HT1080 (cell line): ENCODE measurements at regions not wholly inside any gene's neighbourhood (a gene's known extent, or its start where the extent isn't known, plus 50 kb on each side); places are given as distances from the start of the nearest gene placed in this dataset.

ENCODE experiments used
- DNase-seq: peaks from one replicate; pipeline ENCODE4 v3.0.0-alpha.2; 2015; ENCODE audit warnings: low read depth

DNA sequence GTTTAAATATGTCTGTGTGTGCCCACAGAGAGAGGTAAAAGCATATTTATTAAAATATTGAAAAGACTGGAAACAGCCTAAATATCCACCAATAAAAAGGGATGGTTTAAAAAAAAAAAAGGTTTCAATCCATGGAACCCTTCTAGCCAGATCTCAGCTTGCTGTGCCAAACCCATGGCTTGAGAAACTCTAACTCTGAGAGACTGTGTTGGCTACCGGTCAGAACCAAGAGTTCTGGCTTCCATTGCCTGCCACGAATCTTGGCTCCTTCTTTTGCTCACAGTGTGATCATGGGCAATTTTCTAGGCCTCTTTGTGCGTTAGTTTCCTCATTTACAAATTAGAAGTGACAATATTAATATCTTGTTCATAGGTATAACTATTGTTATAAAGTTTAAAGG, 201.3 kb upstream of the IRX3 start:
- DNase-seq = no peak

DNA sequence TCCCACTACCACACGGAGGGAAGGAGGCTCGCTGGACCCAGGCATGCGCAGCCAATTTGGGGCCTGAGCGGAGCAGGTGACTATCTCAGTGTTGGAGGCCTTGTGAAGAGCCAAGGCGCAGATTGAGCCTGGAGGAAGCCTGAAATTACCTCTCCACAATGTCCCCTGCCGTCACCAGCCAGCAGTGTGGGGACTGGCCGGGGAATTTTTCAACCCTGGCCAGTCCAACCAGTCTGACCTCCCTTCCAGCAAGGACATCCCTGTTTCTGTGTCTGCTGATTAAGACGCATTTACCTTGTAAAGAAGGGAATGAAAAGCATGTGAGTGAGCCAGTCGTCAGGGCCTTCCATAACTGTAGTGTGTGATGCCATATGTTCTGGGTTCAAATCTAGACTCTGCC, 198.1 kb upstream of the IRX3 start:
- no peak for DNase-seq

- no peak for DNase-seq
Measured at GRCh38 chr16:54482892-54483574, 196.4 kb upstream of the IRX3 start.

DNA sequence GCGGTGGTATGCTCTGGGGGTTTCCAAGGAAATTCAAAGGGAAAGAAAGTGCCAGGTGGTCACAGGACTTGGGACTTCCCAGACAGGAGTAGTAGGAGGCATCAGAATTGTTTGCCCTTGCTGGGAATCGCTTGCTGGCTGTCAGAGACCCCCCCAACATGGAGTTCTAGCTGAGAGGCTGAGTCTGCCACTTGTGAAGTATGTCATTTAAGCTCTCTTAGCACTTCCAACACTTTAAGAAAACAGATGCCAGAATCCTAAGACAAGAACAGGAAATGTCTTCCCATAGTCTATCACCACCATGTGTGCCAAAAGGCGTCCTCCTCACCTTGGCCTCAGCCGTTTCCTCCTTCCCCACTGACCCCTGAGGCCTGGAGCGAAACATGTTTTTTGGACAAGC, 193.8 kb upstream of the IRX3 start:
- no peak for DNase-seq

- DNase-seq = no peak
Measured at GRCh38 chr16:54479546-54479945, 193.0 kb upstream of the IRX3 start.

- DNase-seq = no peak
Measured at GRCh38 chr16:54477714-54478113, 191.1 kb upstream of the IRX3 start.

GRCh38 chr16:54475019-54475601, 188.5 kb upstream of the IRX3 start:
- DNase-seq = no peak

DNA sequence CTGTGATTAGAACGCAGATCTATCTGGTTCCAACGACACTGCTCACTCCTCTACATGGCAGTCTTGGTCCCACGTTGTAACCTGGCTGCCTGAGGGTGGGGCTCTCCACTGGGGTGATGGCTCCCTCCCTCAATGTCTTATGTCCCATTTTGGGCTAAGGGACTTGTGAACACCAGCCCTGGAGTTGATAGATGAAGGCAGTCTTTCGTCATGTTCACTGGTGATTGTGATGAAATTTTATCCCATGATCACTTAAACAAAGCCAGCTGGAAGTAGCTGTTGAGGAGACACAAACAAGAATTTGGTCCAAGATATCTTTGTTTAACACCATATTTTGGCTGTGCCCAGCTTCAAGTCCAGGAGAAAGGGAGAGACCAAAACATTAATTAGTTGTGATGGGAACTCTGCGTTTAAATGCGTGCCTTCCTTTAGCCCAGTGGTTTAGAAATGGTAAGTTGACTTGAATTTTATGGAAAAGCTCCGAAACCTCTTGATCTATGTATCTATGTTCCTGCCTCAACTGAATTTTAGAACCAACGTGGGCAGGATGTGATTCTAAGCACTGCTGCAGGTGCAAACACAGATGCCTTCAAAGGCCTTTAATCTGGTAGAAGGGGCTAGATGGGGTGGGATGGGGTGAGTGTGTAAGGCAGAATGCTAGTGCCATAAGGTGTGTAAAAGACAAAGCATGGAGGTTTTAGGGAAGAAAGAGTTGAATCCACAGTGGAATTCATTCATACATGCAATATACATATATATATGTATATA, 186.8 kb upstream of the IRX3 start:
- DNase-seq = no peak

DNA sequence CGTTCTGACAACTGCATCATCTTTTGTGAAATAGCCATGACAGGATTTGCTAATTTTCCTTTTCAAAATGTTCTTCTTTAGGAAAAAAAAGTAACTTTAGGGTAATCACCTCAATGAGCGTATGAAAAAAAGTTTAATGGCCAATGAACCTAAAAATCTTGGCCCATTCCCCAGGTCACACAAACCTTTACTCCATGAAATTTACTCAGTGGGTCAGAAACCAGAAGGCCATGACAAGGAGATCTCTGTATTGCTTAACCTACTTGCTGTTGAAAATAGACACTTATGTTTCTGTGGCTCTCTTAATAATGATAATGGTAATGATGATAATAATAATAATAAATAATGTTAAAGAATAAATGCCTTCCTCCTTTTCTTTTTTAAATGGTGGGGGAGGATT, 180.8 kb upstream of the IRX3 start:
- no peak for DNase-seq

DNA sequence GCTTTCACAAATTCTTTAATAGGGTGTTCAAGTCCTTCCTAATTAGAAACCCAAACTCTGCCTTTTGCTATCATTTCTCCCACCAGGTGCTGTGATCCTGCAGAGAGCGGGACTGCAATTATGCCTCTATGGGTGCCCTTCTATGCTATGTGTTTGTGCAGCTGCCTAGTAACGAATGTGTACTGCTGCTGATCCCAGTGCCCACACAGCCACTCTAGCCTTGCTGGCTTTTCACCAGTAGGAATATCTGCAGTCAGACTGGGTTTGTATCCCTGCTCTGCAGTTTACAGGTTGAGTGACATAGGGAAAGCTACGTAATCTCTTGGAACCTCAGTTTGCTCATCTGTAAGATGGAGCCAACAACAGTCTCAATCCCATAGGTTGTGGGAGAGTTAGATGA, 179.6 kb upstream of the IRX3 start:
- DNase-seq = no peak

DNA sequence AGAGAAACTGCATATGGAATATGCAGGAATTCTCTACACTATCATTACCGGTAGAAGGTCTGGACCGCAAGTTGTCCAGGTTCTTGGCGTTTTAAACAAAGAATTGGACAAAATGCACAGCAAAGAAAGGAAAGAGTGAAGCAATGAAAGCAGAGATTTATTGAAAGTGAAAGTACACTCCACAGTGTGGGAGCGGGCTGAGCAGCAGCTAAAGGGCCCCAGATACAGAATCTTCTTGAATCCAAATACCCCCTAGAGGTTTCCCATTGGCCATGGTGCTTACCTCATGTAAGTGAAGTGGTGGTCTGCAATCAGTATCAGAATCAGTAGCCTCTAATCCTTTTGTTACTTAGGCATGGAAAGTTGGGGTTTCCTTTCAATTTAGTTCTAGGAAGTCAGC, 178.5 kb upstream of the IRX3 start:
- DNase-seq = no peak

DNA sequence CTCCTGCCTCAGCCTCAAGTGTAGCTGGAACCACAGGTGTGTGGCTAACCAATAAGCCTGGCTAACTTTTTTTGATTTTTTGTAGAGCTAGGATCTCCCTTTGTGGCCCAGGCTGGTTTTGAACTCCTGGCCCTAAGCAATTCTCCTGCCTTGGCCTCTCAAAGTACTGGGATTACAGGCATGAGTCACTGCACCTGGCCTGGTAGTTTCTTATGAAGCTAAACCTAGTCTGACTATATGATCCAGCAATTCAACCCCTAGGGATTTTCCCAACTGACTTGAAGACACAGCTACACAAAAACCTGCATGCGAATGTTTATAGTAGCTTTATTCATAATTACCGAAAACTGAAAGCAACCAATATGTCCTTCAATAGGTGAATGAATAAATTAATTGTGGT, 176.2 kb upstream of the IRX3 start:
- DNase-seq = no peak

DNA sequence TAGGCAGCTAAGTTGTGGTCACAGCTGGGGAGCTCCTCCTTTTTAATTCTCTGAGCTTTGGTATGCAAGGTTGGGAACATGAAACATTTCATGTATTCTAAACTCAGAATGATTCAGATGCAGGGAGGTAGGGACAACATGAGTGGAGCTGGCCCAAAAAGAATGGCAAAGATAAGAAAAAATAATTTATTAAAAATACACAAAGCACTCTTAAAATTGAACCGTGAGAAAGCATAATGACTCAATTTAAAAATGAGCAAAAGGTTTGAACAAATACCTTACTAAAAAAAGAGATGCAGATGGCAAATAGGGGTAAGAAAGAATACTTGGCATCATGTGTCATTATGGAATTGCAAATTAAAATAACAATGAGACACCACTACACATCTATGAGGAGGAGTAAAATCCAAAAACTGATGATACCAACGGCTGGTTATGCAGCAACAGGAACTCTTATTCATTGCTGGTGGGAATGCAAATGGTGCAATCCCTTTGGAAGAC, 175.6 kb upstream of the IRX3 start:
- no peak for DNase-seq

DNA sequence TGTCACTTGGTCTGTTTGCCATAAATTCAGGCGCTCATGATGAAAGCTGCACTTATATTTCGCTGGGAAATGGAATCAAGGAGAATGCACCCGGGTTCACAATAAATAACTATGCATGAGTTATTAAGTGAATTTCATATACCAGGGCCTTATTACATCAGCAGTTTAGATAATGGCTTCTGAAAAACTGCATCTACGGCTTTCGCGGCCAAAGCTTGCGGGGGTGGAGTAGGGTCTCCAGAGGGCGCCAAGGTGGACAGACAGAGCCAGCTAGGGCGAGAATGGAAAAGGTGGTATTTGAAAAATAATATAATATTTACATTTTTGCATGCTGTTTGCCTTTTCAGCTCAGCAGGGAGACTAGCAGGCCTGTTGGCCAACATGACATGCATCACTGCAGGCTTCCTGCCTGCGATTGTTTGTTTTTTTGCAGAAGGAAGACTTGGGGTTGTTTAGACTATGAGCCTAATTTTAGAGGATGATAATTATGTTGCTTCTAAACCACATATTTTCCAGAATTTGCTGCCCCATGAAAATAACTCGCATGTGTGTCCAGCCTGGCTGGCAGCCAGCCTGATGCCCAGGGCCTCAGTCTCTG, 173.8 kb upstream of the IRX3 start:
- no peak for DNase-seq

GRCh38 chr16:54459509-54460262, 173.1 kb upstream of the IRX3 start:
- DNase-seq = no peak

- no peak for DNase-seq
Measured at GRCh38 chr16:54458923-54459322, 172.3 kb upstream of the IRX3 start.

GRCh38 chr16:54456291-54456690, 169.7 kb upstream of the IRX3 start:
- no peak for DNase-seq

- no peak for DNase-seq
Measured at GRCh38 chr16:54455030-54455725, 168.6 kb upstream of the IRX3 start.

GRCh38 chr16:54454616-54455015, 168.0 kb upstream of the IRX3 start:
- no peak for DNase-seq

DNA sequence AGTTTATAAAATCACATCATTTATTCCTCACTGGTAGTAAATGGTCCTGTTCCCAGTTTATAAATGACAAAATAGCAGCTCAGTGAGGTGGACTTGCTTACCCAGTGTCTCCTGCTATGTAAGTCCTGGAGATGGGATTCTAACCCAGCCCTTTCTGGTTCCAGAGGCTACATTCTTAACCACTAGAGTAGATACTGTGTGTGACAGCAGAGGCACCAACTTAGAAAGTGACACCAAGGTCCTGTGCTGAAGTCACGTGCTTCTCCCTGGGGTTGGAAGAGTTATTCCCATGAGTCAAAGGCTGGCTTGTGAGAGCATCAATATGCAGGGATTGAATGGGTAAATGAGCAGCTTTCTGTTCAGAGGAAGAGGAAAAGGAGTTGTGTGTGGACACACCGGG, 167.3 kb upstream of the IRX3 start:
- no peak for DNase-seq
